HG03025 (cell line): ENCODE measurements at regions not wholly inside any gene's neighbourhood (a gene's known extent, or its start where the extent isn't known, plus 50 kb on each side); places are given as distances from the start of the nearest gene placed in this dataset.
"Not testable (repeated sequence)": the region's sequence is repeated elsewhere in the genome, so short reads cannot be mapped to it uniquely, and the experiment has no call there.

Source experiments
- ATAC-seq: cut with Tn5 transposase; IDR thresholded peaks from one replicate; pipeline ENCODE4 v1.9.1; 2021; ENCODE audit warnings: mild to moderate bottlenecking, moderate library complexity; ENCODE audit not compliant: unreplicated experiment, low FRiP score

GRCh38 chrX:40260146-40260747 lies 162.5 kb upstream of the BCOR start:
- ATAC-seq: no peak

GRCh38 chrX:40258909-40259308 lies 161.2 kb upstream of the BCOR start:
- no peak for ATAC-seq

- no peak for ATAC-seq
These were observed 156.0 kb upstream of the BCOR start for GRCh38 chrX:40253771-40254170.

GRCh38 chrX:40249582-40249981 lies 151.8 kb upstream of the BCOR start:
- ATAC-seq: no peak

GRCh38 chrX:40248822-40249221 lies 151.1 kb upstream of the BCOR start:
- ATAC-seq: no peak

- ATAC-seq: no peak
These were observed 150.3 kb upstream of the BCOR start for GRCh38 chrX:40247848-40248622.

GRCh38 chrX:40247382-40247781 lies 149.6 kb upstream of the BCOR start:
- ATAC-seq: no peak

GRCh38 chrX:40245488-40246071 lies 147.8 kb upstream of the BCOR start:
- ATAC-seq: no peak

- ATAC-seq: no peak
These were observed 147.2 kb upstream of the BCOR start for GRCh38 chrX:40244980-40245379.

- ATAC-seq: no peak
These were observed 146.2 kb upstream of the BCOR start for GRCh38 chrX:40243755-40244515.

- ATAC-seq: no peak
These were observed 143.1 kb upstream of the BCOR start for GRCh38 chrX:40240844-40241243.

GRCh38 chrX:40237731-40238178 lies 140.0 kb upstream of the BCOR start:
- ATAC-seq: no peak

GRCh38 chrX:40230646-40231045 lies 132.9 kb upstream of the BCOR start:
- ATAC-seq: no peak

- no peak for ATAC-seq
These were observed 129.4 kb upstream of the BCOR start for GRCh38 chrX:40227125-40227524.

GRCh38 chrX:40224658-40225057 lies 126.9 kb upstream of the BCOR start:
- ATAC-seq: no peak

- ATAC-seq: not testable (repeated sequence)
These were observed 124.9 kb upstream of the BCOR start for GRCh38 chrX:40222612-40223011.

GRCh38 chrX:40213092-40213491 lies 115.3 kb upstream of the BCOR start:
- ATAC-seq: no peak

- no peak for ATAC-seq
These were observed 112.3 kb upstream of the BCOR start for GRCh38 chrX:40209951-40210617.

- no peak for ATAC-seq
These were observed 109.9 kb upstream of the BCOR start for GRCh38 chrX:40207626-40208025.

- ATAC-seq: no peak
These were observed 107.7 kb upstream of the BCOR start for GRCh38 chrX:40205471-40205870.

- ATAC-seq: no peak
These were observed 104.7 kb upstream of the BCOR start for GRCh38 chrX:40202456-40202855.
